ENCODE measurements at regions not wholly inside any gene's neighbourhood (a gene's known extent, or its start where the extent isn't known, plus 50 kb on each side); places are given as distances from the start of the nearest gene placed in this dataset.
"Not testable (repeated sequence)": the region's sequence is repeated elsewhere in the genome, so short reads cannot be mapped to it uniquely, and the experiment has no call there.

- H3K36me3 Mint-ChIP-seq (ENCODE audit: low read depth); H3K4me1 Mint-ChIP-seq (ENCODE audit: low read depth); DNase-seq (ENCODE audit: low spot score); intact Hi-C loops (cut with micrococcal nuclease); H3K9me3 Mint-ChIP-seq; H3K27ac Mint-ChIP-seq; H3K27me3 Mint-ChIP-seq (ENCODE audit: low read depth); H3K4me3 Mint-ChIP-seq (ENCODE audit: low read depth): not testable (repeated sequence)
These were observed 89.4 kb upstream of the TPTE start for GRCh38 chr21:10431995-10432394.

- H3K36me3 Mint-ChIP-seq (ENCODE audit: low read depth); intact Hi-C loops (cut with micrococcal nuclease); H3K27ac Mint-ChIP-seq; H3K4me1 Mint-ChIP-seq (ENCODE audit: low read depth); H3K9me3 Mint-ChIP-seq; H3K4me3 Mint-ChIP-seq (ENCODE audit: low read depth); H3K27me3 Mint-ChIP-seq (ENCODE audit: low read depth); DNase-seq (ENCODE audit: low spot score): not testable (repeated sequence)
These were observed 88.9 kb upstream of the TPTE start for GRCh38 chr21:10432456-10432855.

- intact Hi-C loops (cut with micrococcal nuclease); H3K36me3 Mint-ChIP-seq (ENCODE audit: low read depth); DNase-seq (ENCODE audit: low spot score); H3K27ac Mint-ChIP-seq; H3K9me3 Mint-ChIP-seq; H3K4me3 Mint-ChIP-seq (ENCODE audit: low read depth); H3K27me3 Mint-ChIP-seq (ENCODE audit: low read depth); H3K4me1 Mint-ChIP-seq (ENCODE audit: low read depth): not testable (repeated sequence)
These were observed 83.4 kb upstream of the TPTE start for GRCh38 chr21:10437977-10438376.

- H3K9me3 Mint-ChIP-seq; H3K27ac Mint-ChIP-seq; H3K4me3 Mint-ChIP-seq (ENCODE audit: low read depth); DNase-seq (ENCODE audit: low spot score); intact Hi-C loops (cut with micrococcal nuclease); H3K36me3 Mint-ChIP-seq (ENCODE audit: low read depth); H3K27me3 Mint-ChIP-seq (ENCODE audit: low read depth); H3K4me1 Mint-ChIP-seq (ENCODE audit: low read depth): not testable (repeated sequence)
These were observed 80.7 kb upstream of the TPTE start for GRCh38 chr21:10440639-10441038.

GRCh38 chr21:10442018-10442417 lies 79.4 kb upstream of the TPTE start:
- H3K9me3 Mint-ChIP-seq; DNase-seq (ENCODE audit: low spot score); H3K4me1 Mint-ChIP-seq (ENCODE audit: low read depth); intact Hi-C loops (cut with micrococcal nuclease); H3K36me3 Mint-ChIP-seq (ENCODE audit: low read depth); H3K27ac Mint-ChIP-seq; H3K4me3 Mint-ChIP-seq (ENCODE audit: low read depth); H3K27me3 Mint-ChIP-seq (ENCODE audit: low read depth): not testable (repeated sequence)

GRCh38 chr21:10445685-10446084 lies 75.7 kb upstream of the TPTE start:
- intact Hi-C loops (cut with micrococcal nuclease); H3K9me3 Mint-ChIP-seq; H3K36me3 Mint-ChIP-seq (ENCODE audit: low read depth); H3K4me1 Mint-ChIP-seq (ENCODE audit: low read depth); H3K27me3 Mint-ChIP-seq (ENCODE audit: low read depth); H3K4me3 Mint-ChIP-seq (ENCODE audit: low read depth); DNase-seq (ENCODE audit: low spot score); H3K27ac Mint-ChIP-seq: not testable (repeated sequence)

- H3K4me1 Mint-ChIP-seq (ENCODE audit: low read depth); H3K27me3 Mint-ChIP-seq (ENCODE audit: low read depth); DNase-seq (ENCODE audit: low spot score); H3K27ac Mint-ChIP-seq; H3K36me3 Mint-ChIP-seq (ENCODE audit: low read depth); intact Hi-C loops (cut with micrococcal nuclease); H3K4me3 Mint-ChIP-seq (ENCODE audit: low read depth): not testable (repeated sequence)
- H3K9me3 Mint-ChIP-seq = peaks cover 21% of the 10 kb centered on the region
These were observed 71.9 kb upstream of the TPTE start for GRCh38 chr21:10449451-10449850.

GRCh38 chr21:10451274-10451673 lies 70.1 kb upstream of the TPTE start:
- H3K4me3 Mint-ChIP-seq (ENCODE audit: low read depth); DNase-seq (ENCODE audit: low spot score); H3K27me3 Mint-ChIP-seq (ENCODE audit: low read depth); H3K27ac Mint-ChIP-seq; intact Hi-C loops (cut with micrococcal nuclease); H3K36me3 Mint-ChIP-seq (ENCODE audit: low read depth); H3K4me1 Mint-ChIP-seq (ENCODE audit: low read depth): not testable (repeated sequence)
- peaks cover 21% of the 10 kb centered on the region for H3K9me3 Mint-ChIP-seq

GRCh38 chr21:10457765-10458164 lies 63.6 kb upstream of the TPTE start:
- H3K4me3 Mint-ChIP-seq (ENCODE audit: low read depth); intact Hi-C loops (cut with micrococcal nuclease); H3K27ac Mint-ChIP-seq; H3K27me3 Mint-ChIP-seq (ENCODE audit: low read depth); H3K4me1 Mint-ChIP-seq (ENCODE audit: low read depth); DNase-seq (ENCODE audit: low spot score); H3K36me3 Mint-ChIP-seq (ENCODE audit: low read depth); H3K9me3 Mint-ChIP-seq: not testable (repeated sequence)

GRCh38 chr21:10460957-10461356 lies 60.4 kb upstream of the TPTE start:
- DNase-seq (ENCODE audit: low spot score); H3K27me3 Mint-ChIP-seq (ENCODE audit: low read depth); H3K4me3 Mint-ChIP-seq (ENCODE audit: low read depth); H3K4me1 Mint-ChIP-seq (ENCODE audit: low read depth); intact Hi-C loops (cut with micrococcal nuclease); H3K27ac Mint-ChIP-seq; H3K9me3 Mint-ChIP-seq; H3K36me3 Mint-ChIP-seq (ENCODE audit: low read depth): not testable (repeated sequence)

GRCh38 chr21:10461445-10461844 lies 59.9 kb upstream of the TPTE start:
- DNase-seq (ENCODE audit: low spot score); H3K27me3 Mint-ChIP-seq (ENCODE audit: low read depth); H3K27ac Mint-ChIP-seq; H3K36me3 Mint-ChIP-seq (ENCODE audit: low read depth); H3K4me1 Mint-ChIP-seq (ENCODE audit: low read depth); H3K4me3 Mint-ChIP-seq (ENCODE audit: low read depth); intact Hi-C loops (cut with micrococcal nuclease); H3K9me3 Mint-ChIP-seq: not testable (repeated sequence)

GRCh38 chr21:10463156-10463555 lies 58.2 kb upstream of the TPTE start:
- H3K27me3 Mint-ChIP-seq (ENCODE audit: low read depth) = no peaks in the 10 kb centered on the region
- no peaks in the 10 kb centered on the region for H3K36me3 Mint-ChIP-seq (ENCODE audit: low read depth)
- no peaks in the 10 kb centered on the region for H3K9me3 Mint-ChIP-seq
- no peak for DNase-seq (ENCODE audit: low spot score)
- H3K4me3 Mint-ChIP-seq (ENCODE audit: low read depth) = no peak overlapping the region
- intact Hi-C loops (cut with micrococcal nuclease) = no loop called here
- H3K27ac Mint-ChIP-seq = no peak overlapping the region
- no peaks in the 10 kb centered on the region for H3K4me1 Mint-ChIP-seq (ENCODE audit: low read depth)

GRCh38 chr21:10464975-10465374 lies 56.4 kb upstream of the TPTE start:
- Mint-ChIP-seq H3K27ac (no peak overlapping the region), H3K9me3 (no peaks in the 10 kb centered on the region), H3K36me3 (ENCODE audit: low read depth) (no peaks in the 10 kb centered on the region), H3K27me3 (ENCODE audit: low read depth) (no peaks in the 10 kb centered on the region), H3K4me1 (ENCODE audit: low read depth) (no peaks in the 10 kb centered on the region), H3K4me3 (ENCODE audit: low read depth) (no peak overlapping the region)
- no peak for DNase-seq (ENCODE audit: low spot score)
- intact Hi-C loops (cut with micrococcal nuclease) = no loop called here

GRCh38 chr21:10465524-10466110 lies 55.8 kb upstream of the TPTE start:
- DNase-seq (ENCODE audit: low spot score); H3K27ac Mint-ChIP-seq; H3K36me3 Mint-ChIP-seq (ENCODE audit: low read depth); H3K9me3 Mint-ChIP-seq; intact Hi-C loops (cut with micrococcal nuclease); H3K4me1 Mint-ChIP-seq (ENCODE audit: low read depth); H3K27me3 Mint-ChIP-seq (ENCODE audit: low read depth); H3K4me3 Mint-ChIP-seq (ENCODE audit: low read depth): not testable (repeated sequence)

Measured in activated T-helper 2 cell treated with anti-CD3 and anti-CD28 coated beads, Interferon-gamma antibody, Interleukin-2, Interleukin-4, amounts not matched to agents 10 μg/mL and 5 μg/mL and 100 μg/mL, durations not matched to agents 14 hours and 24 hours and 36 hours (primary cell).